SK-N-SH (cell line): ENCODE measurements at regions not wholly inside any gene's neighbourhood (a gene's known extent, or its start where the extent isn't known, plus 50 kb on each side); places are given as distances from the start of the nearest gene placed in this dataset.

Experiments
- CTCF ChIA-PET: fragments of 300-600, 350-600 bp; formaldehyde crosslinking; extraction: SDS; loops from one replicate; lab custom pipeline; 2021; lab: Yijun Ruan, JAX
- POLR2A ChIA-PET: fragments of 350-600 bp; sonication (Branson Sonifier 250); formaldehyde crosslinking; extraction: SDS; loops from one replicate; lab custom pipeline; 2020; ENCODE audit warnings: antibody characterized with exemption, inconsistent platforms; lab: Yijun Ruan, JAX
- DNase-seq: peaks from one replicate; pipeline ENCODE4 v3.0.0; 2012
- H2AFZ ChIP-seq: fragments of 200-600 bp; sonication (generic); 2 replicates; pipeline ENCODE4 v1.8.1; 2016; ENCODE audit warnings: antibody characterized with exemption, mild to moderate bottlenecking, low read depth
- H3F3A ChIP-seq: fragments of 200-600 bp; sonication (generic); replicated peaks from 2 replicates; pipeline ENCODE3; 2016; ENCODE audit warnings: antibody characterized with exemption, mild to moderate bottlenecking; ENCODE audit not compliant: insufficient read depth
- H3K27ac ChIP-seq, 2 experiments: fragments of 200-500 bp in 1 of 2; fragments of 200-600 bp in 1 of 2; sonication (Bioruptor generic) in 1 of 2; sonication (generic), shearing (Covaris generic) in 1 of 2; 2 replicates each; pipeline versions ENCODE4 v1.5.1 to v1.6.1; 2014 to 2016; ENCODE audit warnings: low read depth in 2 of 2, inconsistent platforms in 1 of 2, low read length in 1 of 2, mild to moderate bottlenecking in 1 of 2, mixed read lengths in 1 of 2
- H3K27me3 ChIP-seq: fragments of 200-600 bp; sonication (generic), shearing (Covaris generic); 2 replicates; pipeline ENCODE4 v1.6.1; 2016; ENCODE audit warnings: mixed run types; ENCODE audit not compliant: insufficient read depth
- H3K36me3 ChIP-seq, 2 experiments: fragments of 200-500 bp in 1 of 2; fragments of 200-600 bp in 1 of 2; sonication (Bioruptor generic) in 1 of 2; sonication (generic) in 1 of 2; replicated peaks in 1 of 2; 2 replicates each; pipeline versions ENCODE3 to v1.5.1; 2014 to 2016; ENCODE audit warnings: low read length in 1 of 2, mild to moderate bottlenecking in 1 of 2; ENCODE audit not compliant: insufficient read depth in 2 of 2, control insufficient read depth in 1 of 2
- H3K4me1 ChIP-seq, 2 experiments: fragments of 200-500 bp in 1 of 2; fragments of 200-600 bp in 1 of 2; sonication (Bioruptor generic) in 1 of 2; sonication (generic), shearing (Covaris generic) in 1 of 2; 2 replicates each; pipeline versions ENCODE4 v1.5.1 to v1.6.1; 2014 to 2016; ENCODE audit warnings: low read depth in 1 of 2, low read length in 1 of 2, mixed run types in 1 of 2; ENCODE audit not compliant: insufficient read depth in 2 of 2, control insufficient read depth in 1 of 2
- H3K4me2 ChIP-seq: fragments of 200-600 bp; sonication (generic), shearing (Covaris generic); 2 replicates; pipeline ENCODE4 v1.6.1; 2017; ENCODE audit warnings: mixed run types
- H3K4me3 ChIP-seq, 2 experiments: fragments of 200-500 bp in 1 of 2; fragments of 200-600 bp in 1 of 2; sonication (Bioruptor generic) in 1 of 2; sonication (generic), shearing (Covaris generic) in 1 of 2; 2 replicates each; pipeline versions ENCODE4 v1.5.1 to v1.8.1; 2014 to 2016; ENCODE audit warnings: low read depth in 2 of 2, inconsistent platforms in 1 of 2, low read length in 1 of 2, mild to moderate bottlenecking in 1 of 2, mixed read lengths in 1 of 2, moderate library complexity in 1 of 2
- H3K79me2 ChIP-seq: fragments of 200-600 bp; sonication (generic); 2 replicates; pipeline ENCODE4 v1.8.1; 2017; ENCODE audit warnings: mild to moderate bottlenecking; ENCODE audit not compliant: insufficient read depth
- H3K9ac ChIP-seq: fragments of 200-600 bp; sonication (generic); 2 replicates; pipeline ENCODE4 v1.6.1; 2017; ENCODE audit warnings: mixed run types
- H3K9me2 ChIP-seq: fragments of 200-600 bp; sonication (generic); 2 replicates; pipeline ENCODE4 v1.6.1; 2017; ENCODE audit warnings: mixed run types
- H3K9me3 ChIP-seq: fragments of 200-600 bp; sonication (generic); 2 replicates; pipeline ENCODE4 v1.6.1; 2017; ENCODE audit warnings: mixed run types, mild to moderate bottlenecking, moderate library complexity
- H4K20me1 ChIP-seq: fragments of 200-600 bp; sonication (generic); 2 replicates; pipeline ENCODE4 v1.6.1; 2017; ENCODE audit warnings: mild to moderate bottlenecking, mixed run types; ENCODE audit not compliant: insufficient read depth
- CHD2 ChIP-seq: fragments of 150-350 bp; IDR thresholded peaks from 2 replicates; pipeline ENCODE4 v1.6.1; 2018; ENCODE audit warnings: low read length; ENCODE audit not compliant: partially characterized antibody
- CTCF ChIP-seq: fragments of 200-600 bp; sonication (generic); IDR thresholded peaks from 2 replicates; pipeline ENCODE4 v1.6.1; 2017; ENCODE audit warnings: antibody characterized with exemption, mild to moderate bottlenecking, moderate library complexity
- ELF1 ChIP-seq: IDR thresholded peaks from 2 replicates; pipeline ENCODE4 v1.4.0; 2012
- FOSL2 ChIP-seq: IDR thresholded peaks from 2 replicates; pipeline ENCODE4 v1.4.0; 2012; ENCODE audit warnings: low read depth, mild to moderate bottlenecking, moderate library complexity, borderline replicate concordance
- FOXJ3 ChIP-seq: sonication (generic); formaldehyde crosslinking; IDR thresholded peaks from 2 replicates; pipeline ENCODE4 v1.5.1; 2020; ENCODE audit warnings: mild to moderate bottlenecking, missing genetic modification reagents
- GABPA ChIP-seq: IDR thresholded peaks from 2 replicates; pipeline ENCODE4 v1.4.0; 2012; ENCODE audit warnings: low read depth, mild to moderate bottlenecking
- MAX ChIP-seq: IDR thresholded peaks from 2 replicates; pipeline ENCODE4 v1.4.0; 2012; ENCODE audit warnings: low read depth
- REST ChIP-seq: IDR thresholded peaks from 2 replicates; pipeline ENCODE4 v1.6.1; 2012; ENCODE audit warnings: mild to moderate bottlenecking, low read depth, low read length, moderate library complexity
- SMC3 ChIP-seq: IDR thresholded peaks from 2 replicates; pipeline ENCODE4 v1.6.1; 2012; ENCODE audit warnings: low read depth, low read length, improper control_type of control experiment
- USF2 ChIP-seq: fragments of 150-350 bp; IDR thresholded peaks from 2 replicates; pipeline ENCODE4 v1.6.1; 2017; ENCODE audit warnings: antibody characterized with exemption, low read length, low read depth, borderline replicate concordance
- WGBS: methylation state at CpG from one replicate; pipeline ENCODE4 v1.1.6; 2017; ENCODE audit warnings: low lambda C conversion rate; 5-methylcytosine and 5-hydroxymethylcytosine counted together

- TF ChIP-seq FOXJ3 (CRISPR knock-in tag) (no peak), SMC3 (no peak), USF2 (no peak), REST (no peak), ELF1 (no peak), CHD2 (no peak), MAX (no peak), FOSL2 (no peak), CTCF (no peak), GABPA (no peak)
- POLR2A ChIA-PET: no interaction called here
- no peaks in the 10 kb centered on the region for H4K20me1 ChIP-seq
Observed at GRCh38 chr18:43714343-43715010, 437.2 kb upstream of the SYT4 start.

More at GRCh38 chr18:43714343-43715010, 437.2 kb upstream of the SYT4 start:
- CTCF ChIA-PET: interaction anchor here (1.2 kb wide), 1 partner anchor 93 kb away, joined by 3 read pairs; no protein-coding TSS in a partner anchor
- no peaks in the 10 kb centered on the region for H3F3A ChIP-seq
- H3K36me3 ChIP-seq: no peaks in the 10 kb centered on the region
- no peak overlapping the region for H3K9ac ChIP-seq
- H3K79me2 ChIP-seq: no peaks in the 10 kb centered on the region
- no peaks in the 10 kb centered on the region for H3K4me1 ChIP-seq
- no peak overlapping the region for H3K27ac ChIP-seq
- no peak overlapping the region for H3K4me3 ChIP-seq
- no peak overlapping the region for H3K4me2 ChIP-seq
- H2AFZ ChIP-seq: no peak overlapping the region
- H3K27me3 ChIP-seq: no peaks in the 10 kb centered on the region
- DNase-seq: no peak
- H3K9me2 ChIP-seq: no peaks in the 10 kb centered on the region
- WGBS: 84% methylated on average over 3 of the region's 3 CpGs
- H3K9me3 ChIP-seq: no peaks in the 10 kb centered on the region; the same call in 1 of the 2 replicates
